A673 (cell line): ENCODE measurements at regions not wholly inside any gene's neighbourhood (a gene's known extent, or its start where the extent isn't known, plus 50 kb on each side); places are given as distances from the start of the nearest gene placed in this dataset.

Experiments used
- BruUV-seq: library from RNA; stranded (reverse); fragments of 400-500 nt; replicated peaks from 2 replicates; lab custom pipeline; 2021; lab: Mats Ljungman, UMichigan
- CTCF ChIA-PET: fragments of 300-600 bp; sonication (Branson Sonifier 250); formaldehyde crosslinking; loops from one replicate; lab custom pipeline; 2022; ENCODE audit warnings: antibody characterized with exemption; lab: Charles Lee
- POLR2A ChIA-PET: fragments of 300-600 bp; sonication (Branson Sonifier 250); formaldehyde crosslinking; loops from one replicate; lab custom pipeline; 2022; ENCODE audit warnings: antibody characterized with exemption; ENCODE audit not compliant: low non-redundant PET; lab: Charles Lee
- DNase-seq: peaks from one replicate; pipeline ENCODE4 v3.0.0-alpha.2; 2015; ENCODE audit warnings: low spot score
- H3K27ac ChIP-seq: fragments of 200-600 bp; sonication (generic); 2 replicates; pipeline ENCODE4 v1.5.1; 2016; ENCODE audit warnings: mixed run types, low read depth, mild to moderate bottlenecking, mixed read lengths, antibody characterized with exemption, low read length; ENCODE audit not compliant: poor library complexity, severe bottlenecking
- H3K27me3 ChIP-seq: fragments of 200-600 bp; sonication (generic); replicated peaks from 2 replicates; pipeline ENCODE4 v1.6.1; 2017; ENCODE audit warnings: mixed run types, low read depth, mild to moderate bottlenecking, mixed read lengths, antibody characterized with exemption, low read length; ENCODE audit not compliant: insufficient read depth, poor library complexity
- H3K36me3 ChIP-seq: fragments of 200-600 bp; sonication (generic); 2 replicates; pipeline ENCODE4 v1.6.1; 2016; ENCODE audit warnings: mixed run types, mild to moderate bottlenecking, mixed read lengths, antibody characterized with exemption, low read length; ENCODE audit not compliant: insufficient read depth, poor library complexity, severe bottlenecking
- H3K4me1 ChIP-seq: fragments of 200-600 bp; sonication (generic); 2 replicates; pipeline ENCODE4 v1.6.1; 2017; ENCODE audit warnings: mixed run types, mild to moderate bottlenecking, mixed read lengths, antibody characterized with exemption, low read length; ENCODE audit not compliant: insufficient read depth, poor library complexity, severe bottlenecking
- H3K4me3 ChIP-seq: fragments of 200-600 bp; sonication (generic); 2 replicates; pipeline ENCODE4 v1.5.1; 2016; ENCODE audit warnings: low read depth, mixed run types, mild to moderate bottlenecking, mixed read lengths, low read length; ENCODE audit not compliant: poor library complexity, severe bottlenecking
- H3K9me3 ChIP-seq: fragments of 200-600 bp; sonication (generic); 2 replicates; pipeline ENCODE4 v1.6.1; 2016; ENCODE audit warnings: mixed run types, low read depth, mild to moderate bottlenecking, mixed read lengths, antibody characterized with exemption, low read length; ENCODE audit not compliant: poor library complexity, severe bottlenecking
- CTCF ChIP-seq: fragments of 300-800, 200-600 bp; sonication (generic); conservative IDR thresholded peaks from 2 replicates; pipeline ENCODE4 v1.5.1; 2017; ENCODE audit warnings: low read depth, mild to moderate bottlenecking, antibody characterized with exemption, low read length, moderate library complexity, mixed read lengths
- EZH2 ChIP-seq: fragments of 200-600 bp; sonication (generic); IDR thresholded peaks from 2 replicates; pipeline ENCODE4 v1.6.1; 2017; ENCODE audit warnings: borderline replicate concordance, low read depth, mild to moderate bottlenecking, mixed read lengths, antibody characterized with exemption, low read length; ENCODE audit not compliant: poor library complexity, severe bottlenecking
- intact Hi-C: fragments of 100-400 bp; cut with micrococcal nuclease; formaldehyde crosslinking; loops from one replicate; pipeline ENCODE4 v1.10.0; 2022; ENCODE audit not compliant: unreplicated experiment

GRCh38 chr10:2340831-2341647, 603.7 kb upstream of the ADARB2 start:
- intact Hi-C loops: no loop called here
- BruUV-seq: no TSS peak
- Histone ChIP-seq H3K36me3 (no peaks in the 10 kb centered on the region), H3K27me3 (peaks cover 79% of the 10 kb centered on the region), H3K27ac (no peak overlapping the region), H3K4me1 (no peaks in the 10 kb centered on the region), H3K9me3 (no peaks in the 10 kb centered on the region), H3K4me3 (no peak overlapping the region)
- DNase-seq: no peak
- POLR2A ChIA-PET: no interaction called here
- CTCF ChIA-PET: no interaction called here
- no peak for TF ChIP-seq EZH2
- TF ChIP-seq CTCF: no peak

GRCh38 chr10:2335626-2336025, 598.3 kb upstream of the ADARB2 start:
- H3K4me3 ChIP-seq: no peak overlapping the region
- ChIA-PET CTCF (no interaction called here), POLR2A (no interaction called here)
- no peaks in the 10 kb centered on the region for H3K9me3 ChIP-seq
- no peak for DNase-seq
- intact Hi-C loops: no loop called here
- peaks cover 32% of the 10 kb centered on the region for H3K27me3 ChIP-seq
- no peaks in the 10 kb centered on the region for H3K36me3 ChIP-seq
- no TSS peak for BruUV-seq
- H3K27ac ChIP-seq: no peak overlapping the region
- no peak for TF ChIP-seq CTCF
- no peak for TF ChIP-seq EZH2
- H3K4me1 ChIP-seq: no peaks in the 10 kb centered on the region

- TF ChIP-seq CTCF (no peak), EZH2 (no peak)
- Histone ChIP-seq H3K9me3 (no peaks in the 10 kb centered on the region), H3K36me3 (no peaks in the 10 kb centered on the region), H3K4me3 (no peak overlapping the region), H3K27me3 (peaks cover 33% of the 10 kb centered on the region), H3K27ac (no peak overlapping the region), H3K4me1 (no peaks in the 10 kb centered on the region)
- CTCF ChIA-PET: no interaction called here
- POLR2A ChIA-PET: no interaction called here
- intact Hi-C loops: no loop called here
- no TSS peak for BruUV-seq
- DNase-seq: no peak
Observed at GRCh38 chr10:2334575-2334974, 597.2 kb upstream of the ADARB2 start.
